ENCODE measurements at regions not wholly inside any gene's neighbourhood (a gene's known extent, or its start where the extent isn't known, plus 50 kb on each side); places are given as distances from the start of the nearest gene placed in this dataset.

DNA sequence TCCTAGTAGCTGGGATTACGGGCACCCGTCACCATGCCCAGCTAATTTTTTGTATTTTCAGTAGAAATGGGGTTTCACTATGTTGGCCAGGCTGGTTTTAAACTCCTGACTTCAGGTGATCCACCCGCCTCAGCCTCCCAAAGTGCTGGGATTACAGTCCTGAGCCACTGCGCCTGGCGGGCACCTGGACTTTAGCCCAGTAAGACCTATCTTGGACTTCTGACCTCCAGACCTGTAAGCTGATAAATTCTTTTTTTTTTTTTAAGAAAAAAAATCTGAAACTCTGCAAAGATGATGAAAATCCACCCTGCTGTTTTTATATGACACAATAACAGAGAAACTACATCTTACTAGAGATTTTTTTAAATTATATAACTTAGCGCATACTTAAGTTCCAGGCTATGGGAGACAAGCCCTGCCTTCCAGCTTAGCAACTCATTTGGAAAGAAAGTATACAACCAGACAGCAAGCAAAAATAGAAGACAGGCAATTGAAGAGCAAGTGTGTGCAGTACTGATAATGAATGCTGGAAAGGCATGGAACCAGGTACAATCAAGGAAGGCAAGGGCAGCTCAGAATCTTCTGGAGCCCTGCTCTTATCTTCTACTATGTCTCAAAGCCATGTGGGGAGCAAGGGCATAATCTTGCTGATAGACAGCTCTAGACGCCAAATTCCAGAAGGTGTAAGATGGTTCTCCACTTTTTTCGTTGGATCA is 104.2 kb downstream of the CD83 start:
- TF ChIP-seq POLR2AphosphoS5 (IDR thresholded peaks at IDR 0.05) (no peak), EP300 (conservative IDR thresholded peaks at IDR 0.05; ENCODE audit: poor library complexity, severe bottlenecking) (no peak), EZH2 (IDR thresholded peaks at IDR 0.05; ENCODE audit: borderline replicate concordance, insufficient read depth, low read length, poor library complexity, severe bottlenecking) (no peak), RAD21 (conservative IDR thresholded peaks at IDR 0.05) (no peak), TAF1 (IDR thresholded peaks at IDR 0.05; ENCODE audit: low read depth) (no peak), SMC3 (conservative IDR thresholded peaks at IDR 0.05; ENCODE audit: poor library complexity) (no peak)
- TF ChIP-seq, protein P1, sequence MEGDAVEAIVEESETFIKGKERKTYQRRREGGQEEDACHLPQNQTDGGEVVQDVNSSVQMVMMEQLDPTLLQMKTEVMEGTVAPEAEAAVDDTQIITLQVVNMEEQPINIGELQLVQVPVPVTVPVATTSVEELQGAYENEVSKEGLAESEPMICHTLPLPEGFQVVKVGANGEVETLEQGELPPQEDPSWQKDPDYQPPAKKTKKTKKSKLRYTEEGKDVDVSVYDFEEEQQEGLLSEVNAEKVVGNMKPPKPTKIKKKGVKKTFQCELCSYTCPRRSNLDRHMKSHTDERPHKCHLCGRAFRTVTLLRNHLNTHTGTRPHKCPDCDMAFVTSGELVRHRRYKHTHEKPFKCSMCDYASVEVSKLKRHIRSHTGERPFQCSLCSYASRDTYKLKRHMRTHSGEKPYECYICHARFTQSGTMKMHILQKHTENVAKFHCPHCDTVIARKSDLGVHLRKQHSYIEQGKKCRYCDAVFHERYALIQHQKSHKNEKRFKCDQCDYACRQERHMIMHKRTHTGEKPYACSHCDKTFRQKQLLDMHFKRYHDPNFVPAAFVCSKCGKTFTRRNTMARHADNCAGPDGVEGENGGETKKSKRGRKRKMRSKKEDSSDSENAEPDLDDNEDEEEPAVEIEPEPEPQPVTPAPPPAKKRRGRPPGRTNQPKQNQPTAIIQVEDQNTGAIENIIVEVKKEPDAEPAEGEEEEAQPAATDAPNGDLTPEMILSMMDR (IDR thresholded peaks at IDR 0.05; ENCODE audit: poor library complexity, severe bottlenecking), result no peak
